ENCODE measurements at regions not wholly inside any gene's neighbourhood (a gene's known extent, or its start where the extent isn't known, plus 50 kb on each side); places are given as distances from the start of the nearest gene placed in this dataset.
A peak's percentile ranks its signal among the peaks of the same experiment; 100 is the strongest.
"Not testable (repeated sequence)": the region's sequence is repeated elsewhere in the genome, so short reads cannot be mapped to it uniquely, and the experiment has no call there.

DNA sequence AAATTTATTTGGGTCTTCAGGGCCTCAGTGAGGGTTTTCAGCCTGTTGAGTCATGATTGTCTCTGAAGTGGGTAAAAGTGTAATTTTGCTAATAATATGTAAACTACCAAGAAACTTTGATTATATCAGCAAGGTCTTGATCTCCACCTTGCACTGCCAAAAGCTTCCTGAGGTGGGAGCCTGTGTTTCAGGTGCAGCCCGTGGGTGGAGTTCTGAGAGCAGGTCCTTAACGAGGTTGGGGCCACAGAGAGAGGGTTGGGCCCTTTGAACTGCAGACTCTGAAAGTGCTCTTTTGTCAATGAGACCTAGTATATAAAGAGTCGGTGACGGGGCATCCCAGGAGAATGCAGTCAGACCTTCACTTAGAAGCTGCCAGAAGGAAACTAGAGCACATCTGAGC, 129.7 kb upstream of the MAP3K4 start:
- H3K9ac ChIP-seq (ENCODE audit: low read length), result no peak overlapping the region
- H3K4me1 ChIP-seq (ENCODE audit: control insufficient read depth, low read depth, low read length), result no peaks in the 10 kb centered on the region
- H3K4me3 ChIP-seq (ENCODE audit: low read length), result no peak overlapping the region
- no peaks in the 10 kb centered on the region for H3K36me3 ChIP-seq (ENCODE audit: control insufficient read depth, low read depth, low read length)
- H3K27ac ChIP-seq (ENCODE audit: low read length), result no peak overlapping the region
- no peaks in the 10 kb centered on the region for H3K9me3 ChIP-seq (ENCODE audit: control insufficient read depth, low read depth, low read length)
- H3K27me3 ChIP-seq (ENCODE audit: control insufficient read depth, insufficient read depth, low read length), result no peaks in the 10 kb centered on the region

DNA sequence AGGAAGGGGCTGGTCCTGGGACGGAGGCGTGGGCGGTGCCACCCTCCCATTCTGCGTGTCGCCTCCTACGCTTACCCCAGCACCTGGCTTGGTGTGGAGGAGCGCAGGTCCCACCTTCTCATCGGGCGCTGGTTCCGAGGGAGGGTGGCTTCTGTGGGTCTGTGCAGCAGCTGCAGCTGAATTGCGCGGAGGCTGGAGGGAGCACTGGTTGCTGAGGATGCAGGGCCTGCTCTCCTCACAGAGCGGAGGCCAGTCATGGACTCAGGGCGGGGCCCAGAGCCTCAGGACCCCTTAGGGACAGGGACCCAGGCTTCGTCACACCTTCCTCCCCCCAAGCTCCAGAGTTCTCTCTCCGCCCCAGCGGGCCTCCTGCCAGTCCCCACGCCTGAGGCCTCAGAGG, 127.8 kb upstream of the MAP3K4 start:
- H3K27ac ChIP-seq (ENCODE audit: low read length), result no peak overlapping the region
- no peaks in the 10 kb centered on the region for H3K27me3 ChIP-seq (ENCODE audit: control insufficient read depth, insufficient read depth, low read length)
- H3K36me3 ChIP-seq (ENCODE audit: control insufficient read depth, low read depth, low read length), result no peaks in the 10 kb centered on the region
- no peaks in the 10 kb centered on the region for H3K4me1 ChIP-seq (ENCODE audit: control insufficient read depth, low read depth, low read length)
- no peak overlapping the region for H3K9ac ChIP-seq (ENCODE audit: low read length)
- H3K9me3 ChIP-seq (ENCODE audit: control insufficient read depth, low read depth, low read length), result no peaks in the 10 kb centered on the region
- no peak overlapping the region for H3K4me3 ChIP-seq (ENCODE audit: low read length)

DNA sequence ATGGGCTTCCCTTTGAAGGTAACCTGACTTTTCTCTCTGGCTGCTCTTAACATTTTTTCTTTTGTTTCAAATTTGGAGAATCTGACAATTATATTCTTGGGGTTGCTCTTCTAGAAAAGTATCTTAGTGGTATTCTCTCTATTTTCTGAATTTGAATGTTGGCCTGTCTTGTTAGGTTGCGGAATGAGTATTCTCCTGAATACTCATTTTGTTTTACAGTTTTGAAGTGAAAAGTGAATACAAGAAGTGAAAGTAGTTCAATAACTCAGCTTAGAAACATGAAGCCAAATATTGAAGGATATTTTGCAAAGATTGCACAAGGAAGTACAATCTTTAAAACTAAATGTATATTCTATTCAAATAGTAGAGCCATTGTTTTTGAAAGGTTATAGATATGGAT, 120.2 kb upstream of the MAP3K4 start:
- Histone ChIP-seq H3K9ac (ENCODE audit: low read length) (no peak overlapping the region), H3K36me3 (ENCODE audit: control insufficient read depth, low read depth, low read length) (no peaks in the 10 kb centered on the region), H3K4me3 (ENCODE audit: low read length) (no peak overlapping the region), H3K4me1 (ENCODE audit: control insufficient read depth, low read depth, low read length) (peaks cover 3% of the 10 kb centered on the region), H3K27ac (ENCODE audit: low read length) (no peak overlapping the region), H3K9me3 (ENCODE audit: control insufficient read depth, low read depth, low read length) (no peaks in the 10 kb centered on the region), H3K27me3 (ENCODE audit: control insufficient read depth, insufficient read depth, low read length) (no peaks in the 10 kb centered on the region)

GRCh38 chr6:160881148-160881808, 110.3 kb upstream of the MAP3K4 start:
- Histone ChIP-seq H3K27ac (ENCODE audit: low read length) (no peak overlapping the region), H3K27me3 (ENCODE audit: control insufficient read depth, insufficient read depth, low read length) (no peaks in the 10 kb centered on the region), H3K4me1 (ENCODE audit: control insufficient read depth, low read depth, low read length) (peaks cover 67% of the 10 kb centered on the region), H3K4me3 (ENCODE audit: low read length) (no peak overlapping the region), H3K9me3 (ENCODE audit: control insufficient read depth, low read depth, low read length) (no peaks in the 10 kb centered on the region), H3K9ac (ENCODE audit: low read length) (no peak overlapping the region), H3K36me3 (ENCODE audit: control insufficient read depth, low read depth, low read length) (no peaks in the 10 kb centered on the region)

DNA sequence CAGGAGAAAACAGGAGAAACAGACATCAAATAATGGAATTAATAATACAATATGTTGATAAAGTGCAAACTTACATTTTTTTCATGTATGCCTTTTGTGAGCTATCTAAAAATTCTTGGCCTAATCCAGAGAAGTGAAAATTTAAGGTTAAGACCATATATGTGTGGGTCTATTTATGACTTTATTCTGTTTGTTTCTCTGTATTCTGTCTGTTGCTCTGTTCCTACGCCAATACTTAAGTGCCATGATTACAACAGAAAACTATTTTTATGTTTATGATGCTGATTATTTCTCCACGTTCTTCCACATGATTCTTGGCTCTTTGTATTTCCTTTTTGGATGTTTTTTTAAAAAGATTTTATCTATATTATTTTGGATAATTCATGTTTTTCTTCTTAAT, 109.6 kb upstream of the MAP3K4 start:
- H3K27me3 ChIP-seq (ENCODE audit: control insufficient read depth, insufficient read depth, low read length), result no peaks in the 10 kb centered on the region
- H3K36me3 ChIP-seq (ENCODE audit: control insufficient read depth, low read depth, low read length), result no peaks in the 10 kb centered on the region
- no peak overlapping the region for H3K9ac ChIP-seq (ENCODE audit: low read length)
- H3K4me3 ChIP-seq (ENCODE audit: low read length), result no peak overlapping the region
- peaks cover 61% of the 10 kb centered on the region for H3K4me1 ChIP-seq (ENCODE audit: control insufficient read depth, low read depth, low read length)
- H3K9me3 ChIP-seq (ENCODE audit: control insufficient read depth, low read depth, low read length), result no peaks in the 10 kb centered on the region
- no peak overlapping the region for H3K27ac ChIP-seq (ENCODE audit: low read length)

DNA sequence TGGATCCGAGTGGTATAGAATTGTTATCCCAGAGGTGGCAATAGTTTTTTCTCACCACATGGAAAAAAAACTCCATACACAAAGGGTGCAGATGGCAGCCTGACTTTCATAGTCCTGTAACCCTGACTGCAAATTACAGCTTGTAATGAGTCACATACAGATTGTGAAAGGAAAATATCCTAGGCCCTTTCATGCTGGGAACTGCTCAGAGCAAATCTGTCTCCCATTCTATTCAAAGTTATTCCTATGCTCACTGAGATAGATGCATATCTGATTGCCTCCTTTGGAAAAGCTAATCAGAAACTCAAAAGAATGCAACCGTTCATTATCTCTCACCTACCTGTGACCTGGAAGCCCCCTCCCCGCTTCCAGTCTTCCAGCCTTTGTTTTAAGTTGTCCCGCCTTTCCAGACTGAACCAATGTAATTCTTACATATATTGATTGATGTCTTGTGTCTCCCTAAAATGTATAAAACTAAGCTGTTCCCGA, 108.7 kb upstream of the MAP3K4 start:
- Histone ChIP-seq H3K27ac (ENCODE audit: low read length) (no peak overlapping the region), H3K36me3 (ENCODE audit: control insufficient read depth, low read depth, low read length) (no peaks in the 10 kb centered on the region), H3K4me3 (ENCODE audit: low read length) (no peak overlapping the region), H3K9ac (ENCODE audit: low read length) (no peak overlapping the region), H3K4me1 (ENCODE audit: control insufficient read depth, low read depth, low read length) (peaks cover 56% of the 10 kb centered on the region), H3K9me3 (ENCODE audit: control insufficient read depth, low read depth, low read length) (peaks cover 5% of the 10 kb centered on the region), H3K27me3 (ENCODE audit: control insufficient read depth, insufficient read depth, low read length) (no peaks in the 10 kb centered on the region)

DNA sequence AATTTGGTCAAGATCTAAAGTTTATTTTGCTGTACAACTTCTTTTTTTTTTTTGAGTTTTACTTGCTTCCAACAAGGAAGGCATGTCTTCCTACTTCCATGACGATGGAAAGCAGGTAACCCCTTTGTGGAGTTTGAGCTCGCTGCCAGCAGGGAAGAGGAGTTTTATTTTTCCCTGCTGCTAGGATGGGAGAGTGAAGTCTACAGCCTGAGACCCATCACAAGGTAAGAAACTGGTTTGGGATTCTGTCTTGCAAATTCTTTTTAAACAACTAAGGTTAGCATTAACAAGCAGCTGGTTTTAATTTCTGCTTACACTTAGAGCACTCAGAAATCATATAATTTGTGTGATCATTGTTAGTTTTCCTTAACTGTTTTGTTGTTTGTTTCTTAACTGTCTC, 108.0 kb upstream of the MAP3K4 start:
- Histone ChIP-seq H3K4me1 (ENCODE audit: control insufficient read depth, low read depth, low read length) (peaks cover 48% of the 10 kb centered on the region), H3K9me3 (ENCODE audit: control insufficient read depth, low read depth, low read length) (peaks cover 5% of the 10 kb centered on the region)

GRCh38 chr6:160883999-160884398, 107.6 kb upstream of the MAP3K4 start:
- no peak overlapping the region for H3K27ac ChIP-seq (ENCODE audit: low read length)
- no peaks in the 10 kb centered on the region for H3K27me3 ChIP-seq (ENCODE audit: control insufficient read depth, insufficient read depth, low read length)
- H3K36me3 ChIP-seq (ENCODE audit: control insufficient read depth, low read depth, low read length), result no peaks in the 10 kb centered on the region
- peak overlapping the region; percentile 39 for H3K4me3 ChIP-seq (ENCODE audit: low read length)
- H3K9me3 ChIP-seq (ENCODE audit: control insufficient read depth, low read depth, low read length), result peaks cover 5% of the 10 kb centered on the region
- peak overlapping the region; percentile 12 for H3K9ac ChIP-seq (ENCODE audit: low read length)
- peaks cover 51% of the 10 kb centered on the region for H3K4me1 ChIP-seq (ENCODE audit: control insufficient read depth, low read depth, low read length)

More for the DNA sequence above, 108.0 kb upstream of the MAP3K4 start:
- Histone ChIP-seq H3K27ac (ENCODE audit: low read length) (no peak overlapping the region), H3K9ac (ENCODE audit: low read length) (no peak overlapping the region), H3K36me3 (ENCODE audit: control insufficient read depth, low read depth, low read length) (no peaks in the 10 kb centered on the region), H3K4me3 (ENCODE audit: low read length) (no peak overlapping the region), H3K27me3 (ENCODE audit: control insufficient read depth, insufficient read depth, low read length) (no peaks in the 10 kb centered on the region)

GRCh38 chr6:160889148-160889547, 102.4 kb upstream of the MAP3K4 start:
- H3K27ac ChIP-seq (ENCODE audit: low read length); H3K27me3 ChIP-seq (ENCODE audit: control insufficient read depth, insufficient read depth, low read length); H3K9ac ChIP-seq (ENCODE audit: low read length); H3K36me3 ChIP-seq (ENCODE audit: control insufficient read depth, low read depth, low read length); H3K4me3 ChIP-seq (ENCODE audit: low read length); H3K9me3 ChIP-seq (ENCODE audit: control insufficient read depth, low read depth, low read length): not testable (repeated sequence)
- peaks cover 20% of the 10 kb centered on the region for H3K4me1 ChIP-seq (ENCODE audit: control insufficient read depth, low read depth, low read length)

- peaks cover 8% of the 10 kb centered on the region for H3K4me1 ChIP-seq (ENCODE audit: control insufficient read depth, low read depth, low read length)
- H3K4me3 ChIP-seq (ENCODE audit: low read length), result no peak overlapping the region
- H3K27me3 ChIP-seq (ENCODE audit: control insufficient read depth, insufficient read depth, low read length), result no peaks in the 10 kb centered on the region
- H3K9me3 ChIP-seq (ENCODE audit: control insufficient read depth, low read depth, low read length), result peaks cover 5% of the 10 kb centered on the region
- H3K27ac ChIP-seq (ENCODE audit: low read length), result no peak overlapping the region
- no peak overlapping the region for H3K9ac ChIP-seq (ENCODE audit: low read length)
- H3K36me3 ChIP-seq (ENCODE audit: control insufficient read depth, low read depth, low read length), result no peaks in the 10 kb centered on the region
Observed at GRCh38 chr6:160891690-160892089, 99.9 kb upstream of the MAP3K4 start.

DNA sequence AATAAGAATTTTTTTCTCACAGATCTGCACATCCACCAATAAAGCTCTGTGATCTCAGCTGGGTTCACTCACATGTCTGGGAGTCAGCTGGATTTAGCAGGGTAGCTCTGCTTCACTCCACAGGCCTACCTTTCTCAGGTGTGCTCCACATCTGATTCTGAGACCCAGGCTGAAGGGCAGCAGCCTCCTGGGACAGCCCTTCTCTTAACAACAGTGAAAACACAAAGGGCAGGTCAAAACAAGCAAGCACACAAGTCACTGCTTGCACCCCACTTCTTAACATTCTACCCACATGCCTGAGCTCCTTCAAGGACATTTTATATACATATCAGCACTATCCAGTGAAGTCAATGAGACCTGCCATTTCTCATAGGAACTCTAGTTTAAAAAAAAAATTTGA, 96.0 kb upstream of the MAP3K4 start:
- H3K9ac ChIP-seq (ENCODE audit: low read length), result no peak overlapping the region

DNA sequence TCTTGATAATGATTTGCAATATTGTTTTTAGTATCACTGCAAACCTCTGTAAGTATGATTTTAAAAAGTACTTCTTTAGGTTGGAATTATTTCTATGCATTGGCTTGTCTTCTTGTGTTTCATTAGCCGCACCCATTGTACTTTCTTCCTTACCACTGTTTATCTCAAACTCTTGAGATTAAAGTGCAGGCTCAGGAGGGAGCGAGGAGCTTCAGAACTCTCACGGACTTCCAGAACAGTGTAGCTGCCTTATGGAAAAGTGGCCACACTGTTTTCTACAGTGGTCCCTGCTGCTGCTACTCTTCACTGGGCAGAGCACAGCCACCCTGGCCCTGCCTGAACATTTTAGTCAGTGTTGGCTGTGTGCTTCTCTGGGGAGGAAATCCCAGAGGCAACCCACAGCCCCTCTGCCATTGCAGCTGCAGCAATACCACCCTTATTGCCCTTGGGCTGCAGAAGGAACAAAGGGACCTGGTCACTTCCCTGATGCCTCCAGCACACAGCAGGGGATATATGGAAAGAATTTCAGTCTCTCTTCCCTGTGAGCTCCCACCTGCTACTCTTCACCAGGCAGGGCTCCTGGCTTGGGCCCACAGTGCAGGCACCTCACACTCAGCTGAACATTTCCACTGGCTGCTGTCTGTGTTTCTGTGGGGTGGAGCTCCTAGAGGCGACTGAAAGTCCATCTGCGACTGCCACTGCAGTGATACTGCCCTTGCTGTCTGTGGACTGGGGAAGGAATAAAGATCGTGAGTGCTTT, 91.7 kb upstream of the MAP3K4 start:
- Histone ChIP-seq H3K36me3 (ENCODE audit: control insufficient read depth, low read depth, low read length) (no peaks in the 10 kb centered on the region), H3K4me3 (ENCODE audit: low read length) (no peak overlapping the region), H3K27ac (ENCODE audit: low read length) (no peak overlapping the region), H3K9me3 (ENCODE audit: control insufficient read depth, low read depth, low read length) (no peaks in the 10 kb centered on the region), H3K9ac (ENCODE audit: low read length) (no peak overlapping the region), H3K27me3 (ENCODE audit: control insufficient read depth, insufficient read depth, low read length) (no peaks in the 10 kb centered on the region), H3K4me1 (ENCODE audit: control insufficient read depth, low read depth, low read length) (peaks cover 10% of the 10 kb centered on the region)

More for the DNA sequence above, 96.0 kb upstream of the MAP3K4 start:
- Histone ChIP-seq H3K9me3 (ENCODE audit: control insufficient read depth, low read depth, low read length) (no peaks in the 10 kb centered on the region), H3K4me3 (ENCODE audit: low read length) (no peak overlapping the region), H3K27me3 (ENCODE audit: control insufficient read depth, insufficient read depth, low read length) (no peaks in the 10 kb centered on the region), H3K4me1 (ENCODE audit: control insufficient read depth, low read depth, low read length) (peaks cover 10% of the 10 kb centered on the region), H3K27ac (ENCODE audit: low read length) (no peak overlapping the region), H3K36me3 (ENCODE audit: control insufficient read depth, low read depth, low read length) (no peaks in the 10 kb centered on the region)

Data from iPS-18a (cell line).